AG04450 (cell line): ENCODE measurements at regions not wholly inside any gene's neighbourhood (a gene's known extent, or its start where the extent isn't known, plus 50 kb on each side); places are given as distances from the start of the nearest gene placed in this dataset.

Experiments used
- CTCF ChIA-PET: fragments of 300-600, 350-600 bp; formaldehyde crosslinking; extraction: SDS; loops from one replicate; lab custom pipeline; 2022; ENCODE audit warnings: antibody characterized with exemption, inconsistent platforms; lab: Charles Lee
- POLR2A ChIA-PET: fragments of 350-600 bp; formaldehyde crosslinking; extraction: SDS; loops from one replicate; lab custom pipeline; 2021; ENCODE audit warnings: antibody characterized with exemption, inconsistent platforms; lab: Yijun Ruan, JAX
- DNase-seq: peaks from one replicate; pipeline ENCODE4 v3.0.0-alpha.2; 2011; ENCODE audit warnings: low read depth, low spot score
- H3K27ac ChIP-seq: one replicate; pipeline ENCODE4 v1.5.1; 2012; ENCODE audit warnings: low read depth, low read length, control low read depth
- H3K27me3 ChIP-seq: one replicate; pipeline ENCODE4 v1.6.0; 2012; ENCODE audit warnings: low read length; ENCODE audit not compliant: control insufficient read depth, insufficient read depth
- H3K4me3 ChIP-seq: 2 replicates; pipeline ENCODE4 v1.5.1; 2011; ENCODE audit warnings: mild to moderate bottlenecking, low read depth, low read length, control low read depth
- H3K9me3 ChIP-seq: 2 replicates; pipeline ENCODE4 v1.5.1; 2012; ENCODE audit warnings: low read length; ENCODE audit not compliant: control insufficient read depth, insufficient read depth
- TF ChIP-seq, protein P1 (sequence below): IDR thresholded peaks from 2 replicates; pipeline ENCODE4 v1.5.1; 2011; ENCODE audit warnings: low read depth, low read length, control low read depth, inconsistent platforms

DNA sequence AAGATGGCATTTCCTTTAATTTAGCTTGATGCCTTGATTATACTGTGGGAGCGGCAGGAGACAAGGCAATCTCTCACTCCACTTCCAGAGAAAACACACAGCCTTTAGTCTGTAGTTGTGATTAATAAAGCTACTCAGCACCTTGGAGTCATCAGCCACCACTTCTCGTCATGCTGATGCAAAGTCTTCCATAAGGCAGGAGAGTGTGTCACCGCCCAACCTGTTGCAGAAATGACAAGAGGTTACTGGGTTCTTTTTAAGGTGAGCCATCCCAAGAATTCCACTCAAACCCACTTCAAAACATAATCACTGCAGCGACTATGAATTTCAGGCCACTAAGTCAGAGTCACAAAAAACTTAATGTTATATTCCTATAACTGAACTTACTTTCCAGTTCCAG lies 223.9 kb upstream of the TOX3 start:
- ChIA-PET CTCF (no interaction called here), POLR2A (no interaction called here)
- peaks cover 3% of the 10 kb centered on the region; the same call in 1 of the 2 replicates for H3K9me3 ChIP-seq
- no peak overlapping the region for H3K27ac ChIP-seq
- TF ChIP-seq, protein P1, sequence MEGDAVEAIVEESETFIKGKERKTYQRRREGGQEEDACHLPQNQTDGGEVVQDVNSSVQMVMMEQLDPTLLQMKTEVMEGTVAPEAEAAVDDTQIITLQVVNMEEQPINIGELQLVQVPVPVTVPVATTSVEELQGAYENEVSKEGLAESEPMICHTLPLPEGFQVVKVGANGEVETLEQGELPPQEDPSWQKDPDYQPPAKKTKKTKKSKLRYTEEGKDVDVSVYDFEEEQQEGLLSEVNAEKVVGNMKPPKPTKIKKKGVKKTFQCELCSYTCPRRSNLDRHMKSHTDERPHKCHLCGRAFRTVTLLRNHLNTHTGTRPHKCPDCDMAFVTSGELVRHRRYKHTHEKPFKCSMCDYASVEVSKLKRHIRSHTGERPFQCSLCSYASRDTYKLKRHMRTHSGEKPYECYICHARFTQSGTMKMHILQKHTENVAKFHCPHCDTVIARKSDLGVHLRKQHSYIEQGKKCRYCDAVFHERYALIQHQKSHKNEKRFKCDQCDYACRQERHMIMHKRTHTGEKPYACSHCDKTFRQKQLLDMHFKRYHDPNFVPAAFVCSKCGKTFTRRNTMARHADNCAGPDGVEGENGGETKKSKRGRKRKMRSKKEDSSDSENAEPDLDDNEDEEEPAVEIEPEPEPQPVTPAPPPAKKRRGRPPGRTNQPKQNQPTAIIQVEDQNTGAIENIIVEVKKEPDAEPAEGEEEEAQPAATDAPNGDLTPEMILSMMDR: no peak
- H3K4me3 ChIP-seq: no peak overlapping the region
- H3K27me3 ChIP-seq: no peaks in the 10 kb centered on the region
- DNase-seq: no peak

- Histone ChIP-seq H3K27me3 (no peaks in the 10 kb centered on the region), H3K27ac (no peak overlapping the region), H3K4me3 (no peak overlapping the region), H3K9me3 (peaks cover 24% of the 10 kb centered on the region)
- POLR2A ChIA-PET: no interaction called here
- CTCF ChIA-PET: no interaction called here
- TF ChIP-seq, protein P1: no peak
- DNase-seq: no peak
Measured at GRCh38 chr16:52758473-52758855, 211.5 kb upstream of the TOX3 start.

DNA sequence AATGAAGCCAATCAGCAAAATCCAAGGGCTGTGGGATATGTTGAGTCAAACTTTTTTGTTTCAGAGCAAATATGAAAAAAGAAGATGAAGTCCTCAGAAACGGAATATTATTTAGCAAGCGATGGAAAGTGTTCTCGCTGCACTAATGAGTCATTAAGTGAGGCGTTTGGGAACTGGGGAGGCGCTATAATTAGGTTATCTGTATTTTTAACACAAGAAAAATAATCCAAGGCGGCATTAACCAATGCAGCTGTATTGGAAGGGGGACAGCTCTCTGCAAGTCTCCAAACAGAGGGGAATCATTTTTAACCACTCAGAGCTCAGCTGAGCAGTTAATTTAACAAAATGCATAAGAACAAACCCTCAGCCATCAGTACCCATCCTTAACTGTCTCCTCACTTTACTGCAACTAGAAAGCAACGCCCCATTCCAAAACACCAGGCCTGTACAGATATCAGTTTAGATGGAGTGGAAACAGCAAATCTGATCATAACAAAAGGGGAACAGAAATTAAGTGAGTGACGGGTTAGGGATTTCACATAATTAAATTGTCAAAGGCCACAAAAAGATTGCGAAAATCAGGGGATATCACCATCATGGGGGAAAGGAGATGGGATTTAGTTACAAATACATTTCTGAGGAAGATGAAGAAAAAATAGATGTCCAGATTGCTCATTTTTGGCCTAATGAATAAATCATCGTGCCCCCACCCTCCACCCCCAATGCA lies 211.0 kb upstream of the TOX3 start:
- Histone ChIP-seq H3K4me3 (no peak overlapping the region), H3K27me3 (no peaks in the 10 kb centered on the region), H3K27ac (no peak overlapping the region), H3K9me3 (peaks cover 24% of the 10 kb centered on the region)
- TF ChIP-seq, protein P1: no peak
- POLR2A ChIA-PET: no interaction called here
- DNase-seq: no peak
- CTCF ChIA-PET: no interaction called here

GRCh38 chr16:52756812-52757517 lies 210.0 kb upstream of the TOX3 start:
- no peaks in the 10 kb centered on the region for H3K27me3 ChIP-seq
- TF ChIP-seq, protein P1: no peak
- H3K9me3 ChIP-seq: peaks cover 24% of the 10 kb centered on the region
- H3K4me3 ChIP-seq: no peak overlapping the region
- no peak for DNase-seq
- CTCF ChIA-PET: no interaction called here
- POLR2A ChIA-PET: no interaction called here
- no peak overlapping the region for H3K27ac ChIP-seq

- POLR2A ChIA-PET: no interaction called here
- no peaks in the 10 kb centered on the region for H3K27me3 ChIP-seq
- DNase-seq: no peak
- TF ChIP-seq, protein P1: no peak
- H3K27ac ChIP-seq: no peak overlapping the region
- H3K9me3 ChIP-seq: peaks cover 28% of the 10 kb centered on the region
- H3K4me3 ChIP-seq: no peak overlapping the region
- CTCF ChIA-PET: no interaction called here
Measured at GRCh38 chr16:52755396-52755795, 208.5 kb upstream of the TOX3 start.
